GM12891 (cell line): ENCODE measurements at regions not wholly inside any gene's neighbourhood (a gene's known extent, or its start where the extent isn't known, plus 50 kb on each side); places are given as distances from the start of the nearest gene placed in this dataset.

Experiments
- POLR2A ChIP-seq: IDR thresholded peaks from 2 replicates; pipeline ENCODE4 v1.6.1; 2011; ENCODE audit warnings: low read depth, low read length, control low read depth
- POLR2AphosphoS5 ChIP-seq: IDR thresholded peaks from 2 replicates; pipeline ENCODE4 v1.6.1; 2011; ENCODE audit warnings: low read depth, low read length, control low read depth
- POU2F2 ChIP-seq: IDR thresholded peaks from 2 replicates; pipeline ENCODE4 v1.6.1; 2011; ENCODE audit warnings: low read depth, mild to moderate bottlenecking, control low read depth, low read length, moderate library complexity
- TAF1 ChIP-seq: IDR thresholded peaks from 2 replicates; pipeline ENCODE4 v1.6.1; 2011; ENCODE audit warnings: low read depth, low read length, control low read depth

- TF ChIP-seq POLR2AphosphoS5 (no peak), POU2F2 (no peak), POLR2A (no peak), TAF1 (no peak)
Observed at GRCh38 chr12:4169531-4169930, 104.0 kb upstream of the CCND2 start.
